Activated CD4-positive, alpha-beta T cell treated with anti-CD3 and anti-CD28 coated beads, Interleukin-10, Interleukin-2, amounts not matched to agents 100 ng/mL and 50 ng/mL, durations not matched to agents 16 hours and 8 hours (primary cell): ENCODE measurements at regions not wholly inside any gene's neighbourhood (a gene's known extent, or its start where the extent isn't known, plus 50 kb on each side); places are given as distances from the start of the nearest gene placed in this dataset.

Experiments
- DNase-seq: peaks from one replicate; pipeline ENCODE4 v3.0.0-alpha.2; 2020

GRCh38 chr20:55782224-55782911, 223.0 kb downstream of the CBLN4 start:
- no peak for DNase-seq

- DNase-seq = no peak
Observed at GRCh38 chr20:55778796-55779195, 226.5 kb downstream of the CBLN4 start.

- no peak for DNase-seq
Observed at GRCh38 chr20:55777641-55778040, 227.7 kb downstream of the CBLN4 start.

- DNase-seq = no peak
Observed at GRCh38 chr20:55776176-55776575, 229.1 kb downstream of the CBLN4 start.

GRCh38 chr20:55774628-55775027, 230.7 kb downstream of the CBLN4 start:
- no peak for DNase-seq

- no peak for DNase-seq
Observed at GRCh38 chr20:55761797-55762196, 243.5 kb downstream of the CBLN4 start.

- no peak for DNase-seq
Observed at GRCh38 chr20:55761100-55761499, 244.2 kb downstream of the CBLN4 start.

GRCh38 chr20:55760586-55760985, 244.7 kb downstream of the CBLN4 start:
- DNase-seq = no peak

- no peak for DNase-seq
Observed at GRCh38 chr20:55755861-55756260, 249.5 kb downstream of the CBLN4 start.

GRCh38 chr20:55755411-55755810, 249.9 kb downstream of the CBLN4 start:
- no peak for DNase-seq

- no peak for DNase-seq
Observed at GRCh38 chr20:55746723-55747122, 258.6 kb downstream of the CBLN4 start.

GRCh38 chr20:55745840-55746239, 259.5 kb downstream of the CBLN4 start:
- DNase-seq = no peak

GRCh38 chr20:55744896-55745295, 260.4 kb downstream of the CBLN4 start:
- DNase-seq = no peak

- no peak for DNase-seq
Observed at GRCh38 chr20:55741801-55742200, 263.5 kb downstream of the CBLN4 start.

- DNase-seq = no peak
Observed at GRCh38 chr20:55740076-55740475, 265.2 kb downstream of the CBLN4 start.

GRCh38 chr20:55730321-55730720, 275.0 kb downstream of the CBLN4 start:
- no peak for DNase-seq

GRCh38 chr20:55714736-55715135, 290.6 kb downstream of the CBLN4 start:
- no peak for DNase-seq

- no peak for DNase-seq
Observed at GRCh38 chr20:55714082-55714481, 291.2 kb downstream of the CBLN4 start.

GRCh38 chr20:55704458-55704857, 300.9 kb downstream of the CBLN4 start:
- no peak for DNase-seq

GRCh38 chr20:55701467-55701866, 303.9 kb downstream of the CBLN4 start:
- no peak for DNase-seq

GRCh38 chr20:55696520-55696919, 308.8 kb downstream of the CBLN4 start:
- DNase-seq = no peak

GRCh38 chr20:55693641-55694040, 311.7 kb downstream of the CBLN4 start:
- DNase-seq = no peak

- DNase-seq = no peak
Observed at GRCh38 chr20:55685841-55686240, 319.5 kb downstream of the CBLN4 start.

GRCh38 chr20:55685425-55685824, 319.9 kb downstream of the CBLN4 start:
- DNase-seq = no peak

GRCh38 chr20:55684578-55684977, 320.7 kb downstream of the CBLN4 start:
- DNase-seq = no peak
